NT2/D1 (cell line): ENCODE measurements at regions not wholly inside any gene's neighbourhood (a gene's known extent, or its start where the extent isn't known, plus 50 kb on each side); places are given as distances from the start of the nearest gene placed in this dataset.

Experiments used
- SUZ12 ChIP-seq: IDR thresholded peaks from 2 replicates; pipeline ENCODE4 v1.6.1; 2011; ENCODE audit not compliant: insufficient read length, insufficient read depth; ENCODE audit errors: extremely low read depth
- YY1 ChIP-seq: IDR thresholded peaks from 2 replicates; pipeline ENCODE4 v1.6.1; 2011; ENCODE audit not compliant: insufficient read length, insufficient read depth
- ZNF274 ChIP-seq: IDR thresholded peaks from 2 replicates; pipeline ENCODE4 v1.6.1; 2011; ENCODE audit warnings: mild to moderate bottlenecking, low read depth, low read length

GRCh38 chr6:11357285-11357684, 124.8 kb upstream of the NEDD9 start:
- no peak for TF ChIP-seq YY1
- TF ChIP-seq SUZ12, result no peak
- TF ChIP-seq ZNF274, result no peak
